ENCODE measurements at regions not wholly inside any gene's neighbourhood (a gene's known extent, or its start where the extent isn't known, plus 50 kb on each side); places are given as distances from the start of the nearest gene placed in this dataset.

- Histone ChIP-seq H3K36me3 (ENCODE audit: control insufficient read depth in 2 of 2, insufficient read depth in 2 of 2, low read length in 1 of 2) (no peaks in the 10 kb centered on the region), H3K9me3 (ENCODE audit: control insufficient read depth in 2 of 2, insufficient read depth in 1 of 2, low read length in 1 of 2) (peaks cover 0 to 1% of the 10 kb centered on the region in 2 donors), H3K4me1 (ENCODE audit: control insufficient read depth in 2 of 2, insufficient read depth in 2 of 2, low read length in 2 of 2) (no peaks in the 10 kb centered on the region), H3K4me3 (ENCODE audit: low read length in 2 of 2) (no peak overlapping the region), H3K27me3 (ENCODE audit: control insufficient read depth in 2 of 2, insufficient read depth in 1 of 2, low read length in 1 of 2) (peaks cover 34 to 52% of the 10 kb centered on the region in 2 donors), H3K27ac (ENCODE audit: low read depth in 1 of 2, low read length in 1 of 2) (no peak overlapping the region)
- WGBS = 86% methylated on average over 2 of the region's 2 CpGs
- DNase-seq (ENCODE audit: low read depth in 6 of 9, low spot score in 9 of 9) = no peak
These were observed 72.0 kb downstream of the CTAGE1 start for GRCh38 chr18:22345718-22346117.

- H3K4me1 ChIP-seq (ENCODE audit: control insufficient read depth in 2 of 2, insufficient read depth in 2 of 2, low read length in 2 of 2) = no peaks in the 10 kb centered on the region
- no peak overlapping the region for H3K27ac ChIP-seq (ENCODE audit: low read depth in 1 of 2, low read length in 1 of 2)
- WGBS = 74% methylated on average over 3 of the region's 3 CpGs
- H3K27me3 ChIP-seq (ENCODE audit: control insufficient read depth in 2 of 2, insufficient read depth in 1 of 2, low read length in 1 of 2) = peaks cover 29 to 47% of the 10 kb centered on the region in 2 donors
- no peaks in the 10 kb centered on the region for H3K36me3 ChIP-seq (ENCODE audit: control insufficient read depth in 2 of 2, insufficient read depth in 2 of 2, low read length in 1 of 2)
- H3K9me3 ChIP-seq (ENCODE audit: control insufficient read depth in 2 of 2, insufficient read depth in 1 of 2, low read length in 1 of 2) = peaks cover 0 to 1% of the 10 kb centered on the region in 2 donors
- no peak overlapping the region for H3K4me3 ChIP-seq (ENCODE audit: low read length in 2 of 2)
- peak in 3 of 9 donors; percentile 10 to 37 (median 16) for DNase-seq (ENCODE audit: low read depth in 6 of 9, low spot score in 9 of 9)
These were observed 72.6 kb downstream of the CTAGE1 start for GRCh38 chr18:22344908-22345670.

- DNase-seq (ENCODE audit: low read depth in 6 of 9, low spot score in 9 of 9) = no peak
- H3K27me3 ChIP-seq (ENCODE audit: control insufficient read depth in 2 of 2, insufficient read depth in 1 of 2, low read length in 1 of 2) = peaks cover 23 to 40% of the 10 kb centered on the region in 2 donors
- no peaks in the 10 kb centered on the region for H3K36me3 ChIP-seq (ENCODE audit: control insufficient read depth in 2 of 2, insufficient read depth in 2 of 2, low read length in 1 of 2)
- peaks cover 0 to 1% of the 10 kb centered on the region in 2 donors for H3K9me3 ChIP-seq (ENCODE audit: control insufficient read depth in 2 of 2, insufficient read depth in 1 of 2, low read length in 1 of 2)
- no peaks in the 10 kb centered on the region for H3K4me1 ChIP-seq (ENCODE audit: control insufficient read depth in 2 of 2, insufficient read depth in 2 of 2, low read length in 2 of 2)
- H3K27ac ChIP-seq (ENCODE audit: low read depth in 1 of 2, low read length in 1 of 2) = no peak overlapping the region
- no peak overlapping the region for H3K4me3 ChIP-seq (ENCODE audit: low read length in 2 of 2)
- 87% methylated on average over 1 of the region's 1 CpG for WGBS
These were observed 73.3 kb downstream of the CTAGE1 start for GRCh38 chr18:22344445-22344844.

GRCh38 chr18:22343613-22344012 is 74.1 kb downstream of the CTAGE1 start:
- Histone ChIP-seq H3K9me3 (ENCODE audit: control insufficient read depth in 2 of 2, insufficient read depth in 1 of 2, low read length in 1 of 2) (no peaks in the 10 kb centered on the region), H3K27ac (ENCODE audit: low read depth in 1 of 2, low read length in 1 of 2) (no peak overlapping the region), H3K4me1 (ENCODE audit: control insufficient read depth in 2 of 2, insufficient read depth in 2 of 2, low read length in 2 of 2) (no peaks in the 10 kb centered on the region), H3K4me3 (ENCODE audit: low read length in 2 of 2) (no peak overlapping the region), H3K36me3 (ENCODE audit: control insufficient read depth in 2 of 2, insufficient read depth in 2 of 2, low read length in 1 of 2) (no peaks in the 10 kb centered on the region), H3K27me3 (ENCODE audit: control insufficient read depth in 2 of 2, insufficient read depth in 1 of 2, low read length in 1 of 2) (peaks cover 15 to 32% of the 10 kb centered on the region in 2 donors)
- no peak for DNase-seq (ENCODE audit: low read depth in 6 of 9, low spot score in 9 of 9)
- 87% methylated on average over 5 of the region's 5 CpGs for WGBS

GRCh38 chr18:22342625-22343024 is 75.1 kb downstream of the CTAGE1 start:
- WGBS = 38% methylated on average over 4 of the region's 4 CpGs
- Histone ChIP-seq H3K9me3 (ENCODE audit: control insufficient read depth in 2 of 2, insufficient read depth in 1 of 2, low read length in 1 of 2) (no peaks in the 10 kb centered on the region), H3K27ac (ENCODE audit: low read depth in 1 of 2, low read length in 1 of 2) (no peak overlapping the region), H3K4me3 (ENCODE audit: low read length in 2 of 2) (no peak overlapping the region), H3K27me3 (ENCODE audit: control insufficient read depth in 2 of 2, insufficient read depth in 1 of 2, low read length in 1 of 2) (peaks cover 6 to 23% of the 10 kb centered on the region in 2 donors), H3K36me3 (ENCODE audit: control insufficient read depth in 2 of 2, insufficient read depth in 2 of 2, low read length in 1 of 2) (no peaks in the 10 kb centered on the region), H3K4me1 (ENCODE audit: control insufficient read depth in 2 of 2, insufficient read depth in 2 of 2, low read length in 2 of 2) (peaks cover 0 to 2% of the 10 kb centered on the region in 2 donors)
- DNase-seq (ENCODE audit: low read depth in 6 of 9, low spot score in 9 of 9) = no peak

DNA sequence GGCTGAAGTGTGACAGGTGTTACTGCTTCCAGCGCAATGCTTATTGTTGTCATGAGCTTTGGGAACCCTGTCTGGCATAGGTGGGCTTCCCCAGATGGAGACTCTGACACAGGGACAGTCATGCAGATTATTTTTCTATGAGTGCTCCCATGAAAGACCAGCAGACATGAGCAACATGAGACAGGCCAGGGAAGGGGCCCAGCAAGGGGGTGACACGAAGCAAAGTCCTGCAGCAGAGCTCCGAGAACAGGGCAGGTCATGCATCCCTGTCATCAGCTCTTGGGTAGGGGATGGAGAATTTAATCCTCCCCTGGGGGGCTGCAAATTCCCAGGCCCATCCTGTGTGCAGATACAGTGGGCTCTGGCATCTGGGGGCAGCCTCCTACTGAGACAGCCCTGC is 77.4 kb downstream of the CTAGE1 start:
- Histone ChIP-seq H3K36me3 (ENCODE audit: control insufficient read depth in 2 of 2, insufficient read depth in 2 of 2, low read length in 1 of 2) (no peaks in the 10 kb centered on the region), H3K4me3 (ENCODE audit: low read length in 2 of 2) (no peak overlapping the region), H3K4me1 (ENCODE audit: control insufficient read depth in 2 of 2, insufficient read depth in 2 of 2, low read length in 2 of 2) (peaks cover 0 to 3% of the 10 kb centered on the region in 2 donors), H3K27me3 (ENCODE audit: control insufficient read depth in 2 of 2, insufficient read depth in 1 of 2, low read length in 1 of 2) (peaks cover 0 to under 1% of the 10 kb centered on the region in 2 donors), H3K9me3 (ENCODE audit: control insufficient read depth in 2 of 2, insufficient read depth in 1 of 2, low read length in 1 of 2) (no peaks in the 10 kb centered on the region), H3K27ac (ENCODE audit: low read depth in 1 of 2, low read length in 1 of 2) (no peak overlapping the region)
- 90% methylated on average over 3 of the region's 3 CpGs for WGBS
- DNase-seq (ENCODE audit: low read depth in 6 of 9, low spot score in 9 of 9) = no peak

- Histone ChIP-seq H3K27ac (ENCODE audit: low read depth in 1 of 2, low read length in 1 of 2) (no peak overlapping the region), H3K36me3 (ENCODE audit: control insufficient read depth in 2 of 2, insufficient read depth in 2 of 2, low read length in 1 of 2) (no peaks in the 10 kb centered on the region), H3K4me3 (ENCODE audit: low read length in 2 of 2) (no peak overlapping the region), H3K4me1 (ENCODE audit: control insufficient read depth in 2 of 2, insufficient read depth in 2 of 2, low read length in 2 of 2) (peaks cover 0 to 3% of the 10 kb centered on the region in 2 donors), H3K9me3 (ENCODE audit: control insufficient read depth in 2 of 2, insufficient read depth in 1 of 2, low read length in 1 of 2) (no peaks in the 10 kb centered on the region), H3K27me3 (ENCODE audit: control insufficient read depth in 2 of 2, insufficient read depth in 1 of 2, low read length in 1 of 2) (no peaks in the 10 kb centered on the region)
- WGBS = 96% methylated on average over 4 of the region's 4 CpGs
- no peak for DNase-seq (ENCODE audit: low read depth in 6 of 9, low spot score in 9 of 9)
These were observed 77.8 kb downstream of the CTAGE1 start for GRCh38 chr18:22339913-22340312.

DNA sequence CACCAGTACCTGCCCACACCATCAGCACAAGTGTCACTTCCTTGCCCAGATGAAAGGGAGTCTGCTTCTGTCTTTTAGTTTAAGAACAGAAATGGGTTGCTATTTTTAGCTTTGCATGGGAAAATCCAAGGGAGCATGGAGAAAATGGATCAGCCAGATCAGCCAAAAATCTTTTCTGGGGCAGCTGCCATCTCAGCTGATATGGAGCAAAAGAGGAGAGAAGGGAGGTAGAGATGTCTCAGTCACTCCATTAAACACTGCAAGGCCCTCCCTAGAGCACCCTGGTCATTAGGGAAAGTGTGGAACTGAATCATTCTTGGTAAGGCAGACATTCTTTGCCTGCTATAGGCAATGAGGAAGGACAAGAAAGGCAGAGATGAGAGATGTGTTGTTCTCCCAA is 79.9 kb downstream of the CTAGE1 start:
- Histone ChIP-seq H3K4me1 (ENCODE audit: control insufficient read depth in 2 of 2, insufficient read depth in 2 of 2, low read length in 2 of 2) (peaks cover 0 to 3% of the 10 kb centered on the region in 2 donors), H3K27ac (ENCODE audit: low read depth in 1 of 2, low read length in 1 of 2) (no peak overlapping the region)
- no peak for DNase-seq (ENCODE audit: low read depth in 6 of 9, low spot score in 9 of 9)

DNA sequence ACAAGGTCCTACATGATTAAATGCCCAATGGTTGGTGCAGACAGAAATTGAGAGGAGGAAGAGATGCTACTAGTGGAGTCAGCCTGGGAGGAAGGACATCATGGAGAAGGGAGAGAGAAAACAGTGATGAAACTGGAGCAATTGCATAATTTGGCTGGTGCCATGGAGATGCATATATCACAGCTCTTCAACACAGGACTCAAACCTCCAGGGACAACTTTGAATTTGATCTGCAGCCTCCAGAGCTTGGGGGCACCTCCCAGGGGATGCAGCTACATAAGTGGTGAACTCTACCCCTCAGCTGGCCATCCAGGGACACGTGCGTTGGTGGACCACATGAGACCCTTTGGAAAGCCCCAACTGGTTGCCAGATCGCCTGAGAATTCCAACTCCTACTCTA is 80.4 kb downstream of the CTAGE1 start:
- no peak overlapping the region for H3K27ac ChIP-seq (ENCODE audit: low read depth in 1 of 2, low read length in 1 of 2)
- DNase-seq (ENCODE audit: low read depth in 6 of 9, low spot score in 9 of 9) = no peak
- H3K4me3 ChIP-seq (ENCODE audit: low read length in 2 of 2) = no peak overlapping the region
- no peaks in the 10 kb centered on the region for H3K9me3 ChIP-seq (ENCODE audit: control insufficient read depth in 2 of 2, insufficient read depth in 1 of 2, low read length in 1 of 2)
- no peaks in the 10 kb centered on the region for H3K27me3 ChIP-seq (ENCODE audit: control insufficient read depth in 2 of 2, insufficient read depth in 1 of 2, low read length in 1 of 2)
- H3K36me3 ChIP-seq (ENCODE audit: control insufficient read depth in 2 of 2, insufficient read depth in 2 of 2, low read length in 1 of 2) = no peaks in the 10 kb centered on the region
- peaks cover 0 to 3% of the 10 kb centered on the region in 2 donors for H3K4me1 ChIP-seq (ENCODE audit: control insufficient read depth in 2 of 2, insufficient read depth in 2 of 2, low read length in 2 of 2)
- 76% methylated on average over 3 of the region's 3 CpGs for WGBS

More for the DNA sequence above, 79.9 kb downstream of the CTAGE1 start:
- no peaks in the 10 kb centered on the region for H3K36me3 ChIP-seq (ENCODE audit: control insufficient read depth in 2 of 2, insufficient read depth in 2 of 2, low read length in 1 of 2)
- H3K9me3 ChIP-seq (ENCODE audit: control insufficient read depth in 2 of 2, insufficient read depth in 1 of 2, low read length in 1 of 2) = no peaks in the 10 kb centered on the region
- no peaks in the 10 kb centered on the region for H3K27me3 ChIP-seq (ENCODE audit: control insufficient read depth in 2 of 2, insufficient read depth in 1 of 2, low read length in 1 of 2)
- no peak overlapping the region for H3K4me3 ChIP-seq (ENCODE audit: low read length in 2 of 2)
